ENCODE measurements at regions not wholly inside any gene's neighbourhood (a gene's known extent, or its start where the extent isn't known, plus 50 kb on each side); places are given as distances from the start of the nearest gene placed in this dataset.

DNA sequence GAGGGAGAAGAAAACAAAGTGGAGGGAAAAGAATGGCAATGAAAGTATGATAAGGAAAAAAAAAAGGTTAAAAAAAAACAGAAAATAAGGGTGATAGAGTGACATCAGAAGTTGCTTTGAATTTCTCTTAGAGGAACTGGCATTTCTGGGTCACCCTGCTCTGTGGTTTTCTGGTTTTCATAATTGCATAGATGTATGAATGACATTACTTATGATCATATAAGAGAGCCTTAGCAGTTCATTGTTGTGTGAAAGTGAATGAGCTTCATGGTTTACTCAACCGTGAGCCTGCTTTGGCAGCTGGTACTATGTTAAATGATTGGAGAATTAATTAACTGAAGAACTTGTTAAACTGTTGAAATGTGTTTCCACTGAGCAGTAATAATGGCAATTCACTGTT is 336.4 kb upstream of the FBXO33 start:
- ATAC-seq (no peak), DNase-seq (no peak)
- intact Hi-C loops (cut with DNase I) = no loop called here
- no peaks in the 10 kb centered on the region for H3K27me3 ChIP-seq (ENCODE audit: insufficient read depth in 3 of 3, low read length in 2 of 3)
- H3K4me3 ChIP-seq = no peak overlapping the region
- no peak overlapping the region for H3K27ac ChIP-seq
- H3K36me3 ChIP-seq (ENCODE audit: insufficient read depth in 1 of 2, low read depth in 1 of 2) = no peaks in the 10 kb centered on the region
- no peaks in the 10 kb centered on the region for H3K4me1 ChIP-seq
- WGBS, 3 donors = 73 to 75% (median 74%) methylated on average over 1 of the region's 1 CpG
- TF ChIP-seq CTCF (IDR thresholded peaks at IDR 0.05) = no peak
- no peaks in the 10 kb centered on the region for H3K9me3 ChIP-seq

- H3K27ac ChIP-seq = no peak overlapping the region
- ATAC-seq = no peak
- no peaks in the 10 kb centered on the region for H3K27me3 ChIP-seq (ENCODE audit: insufficient read depth in 3 of 3, low read length in 2 of 3)
- TF ChIP-seq CTCF (IDR thresholded peaks at IDR 0.05) = no peak
- whole genome bisulfite sequencing, 3 donors = 66 to 71% (median 70%) methylated on average over 7 of the region's 7 CpGs
- no peaks in the 10 kb centered on the region for H3K9me3 ChIP-seq
- no peaks in the 10 kb centered on the region for H3K4me1 ChIP-seq
- DNase-seq = no peak
- intact Hi-C loops (cut with DNase I) = no loop called here
- H3K36me3 ChIP-seq (ENCODE audit: insufficient read depth in 1 of 2, low read depth in 1 of 2) = no peaks in the 10 kb centered on the region
- no peak overlapping the region for H3K4me3 ChIP-seq
These were observed 334.3 kb upstream of the FBXO33 start for GRCh38 chr14:39766397-39767000.

GRCh38 chr14:39765676-39766075 is 333.4 kb upstream of the FBXO33 start:
- H3K36me3 ChIP-seq (ENCODE audit: insufficient read depth in 1 of 2, low read depth in 1 of 2) = no peaks in the 10 kb centered on the region
- no peaks in the 10 kb centered on the region for H3K27me3 ChIP-seq (ENCODE audit: insufficient read depth in 3 of 3, low read length in 2 of 3)
- DNase-seq (no peak), ATAC-seq (no peak)
- intact Hi-C loops (cut with DNase I) = no loop called here
- no peak overlapping the region for H3K27ac ChIP-seq
- TF ChIP-seq CTCF (IDR thresholded peaks at IDR 0.05) = no peak
- no peaks in the 10 kb centered on the region for H3K9me3 ChIP-seq
- H3K4me1 ChIP-seq = no peaks in the 10 kb centered on the region
- H3K4me3 ChIP-seq = no peak overlapping the region
- 58 to 62% (median 61%) methylated on average over 2 of the region's 2 CpGs for WGBS, 3 donors

GRCh38 chr14:39763402-39763890 is 331.2 kb upstream of the FBXO33 start:
- ATAC-seq (no peak), DNase-seq (no peak)
- intact Hi-C loops (cut with DNase I) = no loop called here
- Histone ChIP-seq H3K27me3 (ENCODE audit: insufficient read depth in 3 of 3, low read length in 2 of 3) (no peaks in the 10 kb centered on the region), H3K4me1 (no peaks in the 10 kb centered on the region), H3K4me3 (no peak overlapping the region), H3K27ac (no peak overlapping the region), H3K9me3 (no peaks in the 10 kb centered on the region), H3K36me3 (ENCODE audit: insufficient read depth in 1 of 2, low read depth in 1 of 2) (no peaks in the 10 kb centered on the region)
- no peak for TF ChIP-seq CTCF (IDR thresholded peaks at IDR 0.05)
- 87 to 97% (median 97%) methylated on average over 1 of the region's 1 CpG for WGBS, 3 donors
